NCI-H2171 (cell line): ENCODE measurements at regions not wholly inside any gene's neighbourhood (a gene's known extent, or its start where the extent isn't known, plus 50 kb on each side); places are given as distances from the start of the nearest gene placed in this dataset.
"Not testable (repeated sequence)": the region's sequence is repeated elsewhere in the genome, so short reads cannot be mapped to it uniquely, and the experiment has no call there.

Source experiments
- DNase-seq: peaks from one replicate; lab custom pipeline; 2025; lab: John Stamatoyannopoulos, UW

GRCh38 chr21:15614766-15615165 lies 115.0 kb upstream of the USP25 start:
- DNase-seq: no peak

DNA sequence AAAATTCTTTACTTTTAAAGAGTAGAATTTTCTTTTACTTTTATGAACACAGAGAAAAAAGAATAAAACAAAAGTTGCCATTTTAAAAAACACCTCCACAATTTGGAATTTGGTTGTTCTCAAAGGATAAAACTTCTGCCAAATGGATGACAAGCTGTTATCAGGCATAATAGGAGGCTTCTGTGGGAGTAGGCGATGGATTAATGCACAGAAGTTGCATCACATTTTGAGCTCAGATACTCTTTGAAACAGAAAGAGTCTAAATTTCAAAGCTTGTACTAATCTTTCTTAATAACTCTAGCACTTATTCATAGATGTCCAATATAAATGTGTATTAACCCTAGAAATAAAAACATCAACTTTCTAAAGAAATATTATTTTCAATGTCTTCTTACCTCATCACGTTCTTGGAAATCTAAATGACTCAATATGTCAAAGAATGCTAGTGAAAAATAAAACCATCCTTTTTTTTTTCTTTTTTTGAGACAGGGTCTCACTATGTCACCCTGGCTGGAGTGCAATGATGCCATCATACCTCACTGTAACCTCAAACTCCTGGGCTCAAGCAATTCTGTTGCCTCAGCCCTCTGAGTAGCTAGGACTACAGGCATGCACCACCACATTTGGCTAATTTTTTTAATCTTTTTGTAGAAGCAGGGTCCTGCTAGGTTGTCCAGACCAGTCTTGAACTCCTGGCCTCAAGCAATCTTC lies 112.8 kb upstream of the USP25 start:
- DNase-seq: no peak

DNA sequence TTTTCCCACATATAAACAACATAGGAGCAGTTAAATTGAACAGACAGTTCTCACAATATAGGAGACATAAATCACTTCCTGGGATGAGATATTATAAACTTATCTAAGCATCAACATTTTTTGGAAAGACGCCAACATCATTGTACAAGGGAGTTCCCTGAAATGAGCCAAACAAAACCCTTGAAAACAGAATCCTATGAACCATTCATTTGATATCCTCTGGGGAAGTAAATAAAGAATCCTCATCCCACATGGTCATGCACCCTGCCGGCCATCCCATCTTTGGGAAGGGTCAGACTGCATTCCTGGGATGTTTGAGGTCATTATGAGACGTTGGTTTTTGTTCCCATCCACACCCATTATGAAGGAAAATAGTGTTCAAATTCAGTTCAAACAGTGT lies 111.8 kb upstream of the USP25 start:
- no peak for DNase-seq

GRCh38 chr21:15620892-15621291 lies 108.9 kb upstream of the USP25 start:
- no peak for DNase-seq

DNA sequence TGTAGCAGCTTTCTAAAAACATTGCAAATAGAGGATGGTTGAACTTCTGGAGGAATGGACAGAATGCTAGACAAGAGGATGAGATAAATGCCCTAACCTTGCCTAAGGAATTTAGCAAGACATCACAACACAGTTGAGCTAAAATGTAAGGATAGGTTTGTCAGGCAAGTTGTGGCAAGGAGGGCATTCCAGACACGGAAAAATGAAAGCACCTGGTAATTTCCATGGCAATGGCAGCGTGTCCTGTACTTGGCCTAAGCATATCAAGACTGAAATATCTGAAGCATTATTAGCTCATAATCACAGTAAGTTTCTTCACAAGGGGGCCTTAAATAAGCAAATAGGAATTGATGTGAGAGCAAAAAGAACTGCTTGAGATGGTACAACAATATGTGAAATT lies 105.1 kb upstream of the USP25 start:
- DNase-seq: no peak

GRCh38 chr21:15625363-15625762 lies 104.4 kb upstream of the USP25 start:
- DNase-seq: no peak

GRCh38 chr21:15626031-15626430 lies 103.8 kb upstream of the USP25 start:
- DNase-seq: no peak

- DNase-seq: no peak
These were observed 102.8 kb upstream of the USP25 start for GRCh38 chr21:15627011-15627410.

DNA sequence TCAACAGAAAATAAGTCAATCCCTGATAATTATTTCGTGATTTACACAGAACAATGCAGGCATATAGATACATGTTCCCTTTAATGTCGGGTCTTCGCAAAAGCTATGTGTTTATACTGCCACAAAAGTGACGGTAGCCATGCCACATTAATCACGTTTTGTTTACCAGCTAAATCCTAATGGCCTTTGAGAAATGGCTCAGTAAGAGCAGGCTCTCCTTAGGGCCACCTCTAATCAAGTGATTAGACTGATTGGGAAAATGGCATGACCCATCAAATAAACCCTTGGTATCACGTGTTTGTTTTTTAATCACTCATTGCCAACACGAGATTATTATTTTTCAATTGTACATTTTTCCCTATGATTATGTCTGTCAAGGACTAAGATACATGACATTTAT lies 102.0 kb upstream of the USP25 start:
- DNase-seq: no peak

GRCh38 chr21:15631342-15631741 lies 98.4 kb upstream of the USP25 start:
- no peak for DNase-seq

DNA sequence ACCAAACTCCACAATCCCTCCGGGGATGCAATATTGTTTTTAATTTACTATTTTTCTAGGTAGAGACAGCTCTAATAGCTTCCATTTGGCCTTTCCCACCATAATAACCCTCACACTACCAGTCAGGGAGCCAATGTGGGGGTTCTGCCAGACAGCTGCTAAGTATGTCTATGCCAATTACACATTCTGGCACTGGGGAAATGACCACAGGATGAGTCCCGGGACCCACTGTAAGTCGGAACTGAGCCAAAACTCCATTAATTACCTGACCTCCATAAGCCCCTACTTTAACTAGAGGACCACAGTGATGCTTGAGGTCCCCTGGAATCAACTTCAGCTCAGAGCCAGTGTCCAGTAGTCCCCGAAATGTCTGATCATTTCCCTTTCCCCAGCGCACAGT lies 95.2 kb upstream of the USP25 start:
- DNase-seq: not testable (repeated sequence)

GRCh38 chr21:15638856-15639549 lies 90.8 kb upstream of the USP25 start:
- no peak for DNase-seq

- DNase-seq: not testable (repeated sequence)
These were observed 89.7 kb upstream of the USP25 start for GRCh38 chr21:15640113-15640512.

DNA sequence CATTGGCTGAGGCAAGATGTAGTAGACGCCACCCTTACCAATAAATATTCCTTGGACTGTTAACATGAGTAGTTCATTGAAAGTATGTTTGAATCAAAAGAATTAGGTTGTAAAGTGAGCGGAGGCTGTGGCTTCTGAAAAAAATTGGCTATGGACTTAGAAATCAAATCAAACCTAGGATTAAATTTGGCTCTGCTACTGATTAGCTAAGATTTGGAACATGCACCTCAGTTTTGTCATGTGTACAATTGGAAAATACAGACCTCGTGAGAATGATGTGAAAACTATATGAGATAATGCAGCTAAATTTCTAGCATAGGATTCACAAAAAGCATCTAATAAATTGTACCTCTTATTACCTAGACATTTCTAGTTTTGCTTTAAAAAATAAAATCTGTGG lies 85.3 kb upstream of the USP25 start:
- DNase-seq: no peak

DNA sequence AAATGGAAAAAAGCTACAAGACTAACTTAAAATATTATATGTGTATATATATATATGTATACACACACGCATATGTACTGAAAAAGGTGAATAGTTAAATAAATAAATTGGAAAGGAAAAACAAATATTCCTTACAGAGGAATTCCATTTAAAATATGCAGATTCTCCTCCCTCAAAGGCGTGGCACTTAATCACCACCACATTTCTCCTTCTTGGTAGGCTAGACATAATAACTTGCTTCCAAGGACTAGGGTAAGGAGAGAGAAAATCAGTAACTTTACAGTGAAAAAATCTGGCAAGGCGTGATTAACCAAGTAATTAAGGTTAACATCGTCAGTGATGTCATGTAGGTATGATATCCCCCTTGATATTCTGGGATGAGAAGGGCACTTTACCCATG lies 84.0 kb upstream of the USP25 start:
- DNase-seq: no peak

DNA sequence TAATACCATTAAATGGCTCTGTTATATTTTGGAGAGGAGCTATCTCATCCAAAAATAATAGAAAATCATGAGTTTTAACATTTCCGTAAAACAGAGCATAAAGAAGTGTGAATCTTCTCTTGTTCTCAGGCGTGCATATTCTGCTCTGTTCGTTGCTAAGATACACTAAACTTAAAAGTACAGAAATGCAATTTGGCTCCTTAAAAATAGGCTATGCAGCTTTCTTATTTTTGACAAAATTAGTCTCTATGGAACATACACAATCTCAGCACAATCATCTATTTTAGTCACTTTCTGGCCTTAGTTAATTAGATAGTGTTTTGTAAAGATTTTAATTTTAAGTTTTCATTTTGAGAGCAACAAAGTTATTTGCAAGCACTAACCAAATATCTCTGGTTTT lies 79.0 kb upstream of the USP25 start:
- no peak for DNase-seq

DNA sequence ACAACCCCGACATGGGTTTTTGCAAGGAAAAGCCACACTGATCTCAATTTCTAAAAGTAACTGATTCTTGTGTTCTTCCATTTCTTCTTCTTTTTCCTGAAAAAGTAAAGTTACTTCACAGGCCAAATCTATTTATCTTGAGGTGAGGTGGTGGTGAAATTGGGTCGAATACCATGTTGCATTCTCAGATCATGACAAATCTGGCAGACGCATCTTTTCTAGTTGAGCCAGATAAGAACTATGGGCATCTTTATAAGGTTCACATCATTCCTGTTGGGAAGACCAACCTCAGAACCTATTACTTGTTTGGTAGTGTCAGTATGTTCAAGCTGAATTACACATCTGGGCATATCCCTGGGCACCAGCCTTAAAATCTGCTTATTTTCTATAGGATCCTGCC lies 78.6 kb upstream of the USP25 start:
- no peak for DNase-seq

GRCh38 chr21:15653710-15654109 lies 76.1 kb upstream of the USP25 start:
- DNase-seq: peak; percentile 36

- DNase-seq: no peak
These were observed 75.6 kb upstream of the USP25 start for GRCh38 chr21:15654171-15654570.

- DNase-seq: no peak
These were observed 69.9 kb upstream of the USP25 start for GRCh38 chr21:15659753-15660422.

DNA sequence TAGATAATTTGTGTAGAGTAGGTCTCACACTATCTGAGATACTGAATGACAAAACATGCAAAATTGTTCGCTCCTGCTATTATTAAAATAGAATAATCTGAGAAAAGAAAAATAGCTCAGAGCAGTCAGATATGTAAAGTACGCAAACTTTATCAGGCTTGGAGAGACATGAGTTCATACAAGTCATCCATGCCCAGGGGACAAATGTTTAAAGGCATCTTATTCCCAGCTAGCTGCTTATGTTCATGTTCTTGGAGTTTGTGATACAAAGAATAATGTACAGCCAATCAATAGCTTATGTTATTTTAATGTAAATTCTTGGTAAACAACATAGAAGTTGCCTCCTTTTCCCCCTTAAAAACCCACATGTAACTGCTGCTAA lies 69.4 kb upstream of the USP25 start:
- DNase-seq: no peak

DNA sequence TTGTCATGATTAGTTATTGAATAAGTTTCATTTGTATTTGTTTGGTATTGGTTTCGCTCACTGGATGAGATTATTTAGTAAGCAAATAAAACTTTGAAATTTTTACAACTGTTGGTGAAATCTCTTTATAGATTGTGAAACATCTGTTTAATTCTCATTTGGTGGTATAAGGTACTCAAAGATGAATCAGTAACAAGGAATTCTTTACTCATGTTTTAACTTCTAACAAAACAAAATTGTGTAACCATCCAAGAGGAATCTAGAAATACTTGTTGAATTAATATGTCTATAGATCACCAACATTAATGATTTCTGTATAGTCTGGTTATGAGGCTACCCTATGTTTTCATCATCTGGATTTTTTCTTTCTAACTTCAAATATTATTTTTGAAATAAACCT lies 62.8 kb upstream of the USP25 start:
- no peak for DNase-seq

DNA sequence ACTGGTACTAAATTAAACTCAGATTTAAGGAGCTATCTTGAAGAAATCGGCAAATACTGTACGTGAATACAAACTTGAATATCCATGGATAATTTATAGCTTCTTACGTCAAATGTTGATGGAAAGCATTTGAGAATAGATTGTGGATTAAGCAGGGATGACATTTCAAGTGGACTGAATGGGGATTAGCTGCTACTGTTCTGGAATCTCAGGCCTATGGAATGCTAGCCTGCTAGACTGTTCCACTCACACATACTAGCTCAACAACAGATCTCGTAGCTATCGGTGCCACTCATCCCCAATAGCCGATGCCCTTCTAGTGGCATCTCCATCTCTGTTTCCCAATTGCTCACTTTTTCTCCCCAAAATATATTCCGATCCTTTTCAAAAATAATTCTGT lies 62.0 kb upstream of the USP25 start:
- no peak for DNase-seq
